ENCODE measurements at regions not wholly inside any gene's neighbourhood (a gene's known extent, or its start where the extent isn't known, plus 50 kb on each side); places are given as distances from the start of the nearest gene placed in this dataset.

- TF ChIP-seq GATA3 (IDR thresholded peaks at IDR 0.05; ENCODE audit: low read depth, low read length), result no peak
- no peak for TF ChIP-seq GATA2 (IDR thresholded peaks at IDR 0.05; ENCODE audit: low read depth, low read length)
These were observed 175.0 kb downstream of the CARTPT start for GRCh38 chr5:71894091-71894490.

- no peak for TF ChIP-seq GATA2 (IDR thresholded peaks at IDR 0.05; ENCODE audit: low read depth, low read length)
- no peak for TF ChIP-seq GATA3 (IDR thresholded peaks at IDR 0.05; ENCODE audit: low read depth, low read length)
These were observed 176.5 kb downstream of the CARTPT start for GRCh38 chr5:71895546-71895945.

- no peak for TF ChIP-seq GATA3 (IDR thresholded peaks at IDR 0.05; ENCODE audit: low read depth, low read length)
- no peak for TF ChIP-seq GATA2 (IDR thresholded peaks at IDR 0.05; ENCODE audit: low read depth, low read length)
These were observed 180.8 kb downstream of the CARTPT start for GRCh38 chr5:71899865-71900342.

- TF ChIP-seq GATA2 (IDR thresholded peaks at IDR 0.05; ENCODE audit: low read depth, low read length), result no peak
- no peak for TF ChIP-seq GATA3 (IDR thresholded peaks at IDR 0.05; ENCODE audit: low read depth, low read length)
These were observed 184.7 kb downstream of the CARTPT start for GRCh38 chr5:71903808-71904207.

GRCh38 chr5:71904852-71905251, 185.8 kb downstream of the CARTPT start:
- TF ChIP-seq GATA2 (IDR thresholded peaks at IDR 0.05; ENCODE audit: low read depth, low read length) (no peak), GATA3 (IDR thresholded peaks at IDR 0.05; ENCODE audit: low read depth, low read length) (no peak)

GRCh38 chr5:71905834-71906711, 187.0 kb downstream of the CARTPT start:
- TF ChIP-seq GATA3 (IDR thresholded peaks at IDR 0.05; ENCODE audit: low read depth, low read length) (no peak), GATA2 (IDR thresholded peaks at IDR 0.05; ENCODE audit: low read depth, low read length) (no peak)

- TF ChIP-seq GATA3 (IDR thresholded peaks at IDR 0.05; ENCODE audit: low read depth, low read length) (no peak), GATA2 (IDR thresholded peaks at IDR 0.05; ENCODE audit: low read depth, low read length) (no peak)
These were observed 188.0 kb downstream of the CARTPT start for GRCh38 chr5:71907001-71907588.

- no peak for TF ChIP-seq GATA3 (IDR thresholded peaks at IDR 0.05; ENCODE audit: low read depth, low read length)
- no peak for TF ChIP-seq GATA2 (IDR thresholded peaks at IDR 0.05; ENCODE audit: low read depth, low read length)
These were observed 188.6 kb downstream of the CARTPT start for GRCh38 chr5:71907608-71908145.

GRCh38 chr5:71910741-71911140, 191.7 kb downstream of the CARTPT start:
- TF ChIP-seq GATA2 (IDR thresholded peaks at IDR 0.05; ENCODE audit: low read depth, low read length) (no peak), GATA3 (IDR thresholded peaks at IDR 0.05; ENCODE audit: low read depth, low read length) (no peak)

GRCh38 chr5:71912021-71912420, 192.9 kb downstream of the CARTPT start:
- TF ChIP-seq GATA2 (IDR thresholded peaks at IDR 0.05; ENCODE audit: low read depth, low read length), result no peak
- TF ChIP-seq GATA3 (IDR thresholded peaks at IDR 0.05; ENCODE audit: low read depth, low read length), result no peak

- TF ChIP-seq GATA2 (IDR thresholded peaks at IDR 0.05; ENCODE audit: low read depth, low read length), result no peak
- TF ChIP-seq GATA3 (IDR thresholded peaks at IDR 0.05; ENCODE audit: low read depth, low read length), result no peak
These were observed 193.0 kb upstream of the MAP1B start for GRCh38 chr5:71914281-71914680.

- TF ChIP-seq GATA2 (IDR thresholded peaks at IDR 0.05; ENCODE audit: low read depth, low read length) (no peak), GATA3 (IDR thresholded peaks at IDR 0.05; ENCODE audit: low read depth, low read length) (no peak)
These were observed 184.6 kb upstream of the MAP1B start for GRCh38 chr5:71922584-71923106.

- TF ChIP-seq GATA2 (IDR thresholded peaks at IDR 0.05; ENCODE audit: low read depth, low read length) (no peak), GATA3 (IDR thresholded peaks at IDR 0.05; ENCODE audit: low read depth, low read length) (no peak)
These were observed 183.5 kb upstream of the MAP1B start for GRCh38 chr5:71923755-71924154.

- no peak for TF ChIP-seq GATA3 (IDR thresholded peaks at IDR 0.05; ENCODE audit: low read depth, low read length)
- TF ChIP-seq GATA2 (IDR thresholded peaks at IDR 0.05; ENCODE audit: low read depth, low read length), result no peak
These were observed 182.9 kb upstream of the MAP1B start for GRCh38 chr5:71924325-71924724.

Measured in SH-SY5Y (cell line).